GM12878 (cell line): ENCODE measurements at regions not wholly inside any gene's neighbourhood (a gene's known extent, or its start where the extent isn't known, plus 50 kb on each side); places are given as distances from the start of the nearest gene placed in this dataset.

ENCODE experiments used
- ATAC-seq: fragments of 200-7000 bp; cut with Tn5 transposase; 3 replicates; pipeline ENCODE4 v1.9.1; 2020; ENCODE audit warnings: mild to moderate bottlenecking, moderate library complexity
- BruUV-seq: library from RNA; stranded (reverse); fragments of 400-500 nt; replicated peaks from 2 replicates; lab custom pipeline; 2021; lab: Mats Ljungman, UMichigan
- CTCF ChIA-PET: fragments of 300-600 bp; sonication (Branson Sonifier 250); formaldehyde crosslinking; extraction: SDS; loops from one replicate; lab custom pipeline; 2021; ENCODE audit warnings: inconsistent platforms; lab: Yijun Ruan, JAX
- POLR2A ChIA-PET: fragments of 350-600 bp; formaldehyde crosslinking; extraction: SDS; loops from one replicate; lab custom pipeline; 2021; ENCODE audit warnings: inconsistent platforms; lab: Charles Lee
- RAD21 ChIA-PET: fragments of 300-600 bp; sonication (Branson Sonifier 250); formaldehyde crosslinking; loops from one replicate; lab custom pipeline; 2023; ENCODE audit warnings: antibody characterized with exemption; ENCODE audit not compliant: unreplicated experiment; lab: Charles Lee
- SMC1A ChIA-PET: fragments of 300-600 bp; sonication (Branson Sonifier 250); formaldehyde crosslinking; loops from one replicate; lab custom pipeline; 2023; ENCODE audit not compliant: unreplicated experiment, uncharacterized antibody; lab: Charles Lee
- DNase-seq: peaks from one replicate; pipeline ENCODE4 v3.0.0-alpha.2; 2011; ENCODE audit warnings: low read depth, low spot score
- FAIRE-seq: peaks from 3 replicates; lab custom pipeline; 2011; peaks lifted over from hg19 to GRCh38; lab: Jason Lieb, UNC
- H2AFZ ChIP-seq: 2 replicates; pipeline ENCODE4 v1.6.0; 2011; ENCODE audit warnings: low read depth, low read length, control low read depth; ENCODE audit not compliant: control insufficient read depth
- H3K27ac ChIP-seq: 2 replicates; pipeline ENCODE4 v1.5.1; 2011; ENCODE audit warnings: control low read depth; ENCODE audit not compliant: control insufficient read depth, insufficient read depth
- H3K27me3 ChIP-seq, 2 experiments: replicated peaks in 1 of 2; 2 replicates each; pipeline versions ENCODE4 v1.6.0 to v1.6.1; 2011; ENCODE audit warnings: low read length in 1 of 2; ENCODE audit not compliant: control insufficient read depth in 2 of 2, insufficient read depth in 2 of 2
- H3K36me3 ChIP-seq, 2 experiments: 2 replicates each; pipeline ENCODE4 v1.5.1; 2011; ENCODE audit warnings: low read length in 1 of 2; ENCODE audit not compliant: control insufficient read depth in 2 of 2, insufficient read depth in 2 of 2
- H3K4me1 ChIP-seq: 2 replicates; pipeline ENCODE4 v1.6.1; 2011; ENCODE audit warnings: mild to moderate bottlenecking, low read length, moderate library complexity, mixed read lengths; ENCODE audit not compliant: control insufficient read depth, insufficient read depth
- H3K4me2 ChIP-seq: 2 replicates; pipeline ENCODE4 v1.6.0; 2011; ENCODE audit warnings: control low read depth; ENCODE audit not compliant: control insufficient read depth, insufficient read depth
- H3K4me3 ChIP-seq: fragments of 200-600 bp; sonication (generic); 2 replicates; pipeline ENCODE4 v1.5.1; 2016
- H3K79me2 ChIP-seq: 2 replicates; pipeline ENCODE4 v1.6.0; 2011; ENCODE audit warnings: low read length; ENCODE audit not compliant: control insufficient read depth, insufficient read depth
- H3K9ac ChIP-seq: 2 replicates; pipeline ENCODE4 v1.8.0; 2011; ENCODE audit warnings: low read length, control low read depth, mixed read lengths; ENCODE audit not compliant: control insufficient read depth, insufficient read depth
- H3K9me3 ChIP-seq: replicated peaks from 3 replicates; pipeline ENCODE4 v1.5.1; 2011; ENCODE audit warnings: mild to moderate bottlenecking, low read length; ENCODE audit not compliant: control insufficient read depth, insufficient read depth
- H4K20me1 ChIP-seq: 2 replicates; pipeline ENCODE4 v1.6.0; 2011; ENCODE audit not compliant: control insufficient read depth, insufficient read depth
- BRCA1 ChIP-seq: IDR thresholded peaks from 2 replicates; pipeline ENCODE4 v1.6.1; 2011; ENCODE audit warnings: low read depth, low read length, improper control_type of control experiment
- CHD2 ChIP-seq: IDR thresholded peaks from 2 replicates; pipeline ENCODE4 v1.6.1; 2011; ENCODE audit warnings: low read depth, low read length, improper control_type of control experiment, borderline replicate concordance
- GATAD2B ChIP-seq: fragments of 450-650 bp; conservative IDR thresholded peaks from 2 replicates; pipeline ENCODE4 v1.6.1; 2017; ENCODE audit warnings: low read depth, mild to moderate bottlenecking, moderate library complexity
- IRF4 ChIP-seq: IDR thresholded peaks from 2 replicates; pipeline ENCODE4 v1.6.1; 2011; ENCODE audit warnings: low read depth, low read length
- JUND ChIP-seq: IDR thresholded peaks from 2 replicates; pipeline ENCODE4 v1.6.1; 2012; ENCODE audit warnings: low read depth, mild to moderate bottlenecking, low read length, improper control_type of control experiment, moderate library complexity
- LARP7 ChIP-seq: fragments of 450-650 bp; IDR thresholded peaks from 2 replicates; pipeline ENCODE4 v1.6.1; 2017; ENCODE audit warnings: mild to moderate bottlenecking
- MXI1 ChIP-seq: fragments of 150-350 bp; IDR thresholded peaks from 2 replicates; pipeline ENCODE4 v1.6.1; 2011; ENCODE audit warnings: low read depth, mild to moderate bottlenecking, inconsistent platforms, low read length, improper control_type of control experiment
- MYB ChIP-seq: fragments of 150-350 bp; IDR thresholded peaks from 2 replicates; pipeline ENCODE4 v1.6.1; 2014; ENCODE audit warnings: mild to moderate bottlenecking, low read depth, low read length, borderline replicate concordance
- PML ChIP-seq: IDR thresholded peaks from 2 replicates; pipeline ENCODE4 v1.6.1; 2012; ENCODE audit warnings: low read length, inconsistent platforms
- RAD51 ChIP-seq: fragments of 450-650 bp; IDR thresholded peaks from 2 replicates; pipeline ENCODE4 v1.6.1; 2016; ENCODE audit warnings: moderate library complexity, mild to moderate bottlenecking, inconsistent platforms
- RB1 ChIP-seq: fragments of 450-650 bp; formaldehyde crosslinking; IDR thresholded peaks from 2 replicates; pipeline ENCODE4 v1.6.1; 2017; ENCODE audit warnings: mild to moderate bottlenecking, borderline replicate concordance
- SREBF2 ChIP-seq: IDR thresholded peaks from 2 replicates; pipeline ENCODE4 v1.6.1; 2012; ENCODE audit warnings: mild to moderate bottlenecking, low read length
- TCF12 ChIP-seq: IDR thresholded peaks from 2 replicates; pipeline ENCODE4 v1.6.1; 2011; ENCODE audit warnings: low read depth, mild to moderate bottlenecking, low read length
- WGBS: methylation state at CpG from one replicate; pipeline ENCODE4 v1.1.6; 2016; ENCODE audit warnings: low lambda C conversion rate; ENCODE audit not compliant: insufficient replicate concordance, insufficient coverage; ENCODE audit errors: missing lambda C conversion rate; 5-methylcytosine and 5-hydroxymethylcytosine counted together
- in situ Hi-C: fragments of 300-500 bp; cut with MboI; formaldehyde crosslinking; loops from 9 replicates; pipeline ENCODE4 v1.14.3; 2018; ENCODE audit warnings: mixed read lengths
- intact Hi-C: fragments of 100-400 bp; cut with micrococcal nuclease; formaldehyde crosslinking; loops from one replicate; pipeline ENCODE4 v1.14.2; 2022; ENCODE audit not compliant: unreplicated experiment
- TF ChIP-seq, protein P1 (sequence below): fragments of 450-650 bp; IDR thresholded peaks from 2 replicates; pipeline ENCODE4 v1.6.1; 2016; ENCODE audit warnings: mild to moderate bottlenecking
- TF ChIP-seq, protein P2 (sequence below): IDR thresholded peaks from 2 replicates; pipeline ENCODE4 v1.6.1; 2012; ENCODE audit warnings: low read depth, low read length, improper control_type of control experiment
- TF ChIP-seq, protein P3 (sequence below): IDR thresholded peaks from 2 replicates; pipeline ENCODE4 v1.6.1; 2012; ENCODE audit warnings: low read depth, low read length, improper control_type of control experiment
- TF ChIP-seq, protein P4 (sequence below): IDR thresholded peaks from 2 replicates; pipeline ENCODE4 v1.6.1; 2011; ENCODE audit warnings: borderline replicate concordance, low read depth, mild to moderate bottlenecking, moderate library complexity, mixed read lengths, low read length; ENCODE audit not compliant: insufficient read depth; ENCODE audit errors: extremely low read length
- TF ChIP-seq, protein P5 (sequence below): fragments of 450-650 bp; formaldehyde crosslinking; IDR thresholded peaks from 2 replicates; pipeline ENCODE4 v1.4.0; 2022; ENCODE audit warnings: mild to moderate bottlenecking, moderate library complexity

DNA sequence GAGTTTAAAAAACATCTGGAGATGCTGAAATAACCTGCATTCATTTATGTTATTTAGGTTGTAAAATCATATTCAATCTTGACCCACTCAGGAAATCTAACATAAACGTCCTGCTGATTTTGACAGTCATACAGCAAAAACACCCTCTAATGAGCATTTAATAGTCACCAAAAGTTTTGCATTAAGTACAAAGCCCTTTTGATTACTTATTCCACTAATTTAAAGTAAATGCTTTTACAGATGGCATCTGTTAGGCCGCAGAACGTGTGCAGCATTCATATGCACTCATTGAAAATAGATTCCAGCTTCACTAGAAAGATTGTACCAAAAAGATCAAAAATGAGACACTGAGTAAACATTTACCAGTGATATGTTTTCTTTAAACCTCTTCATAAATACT, 1295.1 kb downstream of the EFNB2 start (continued):
- TF ChIP-seq, protein P1, sequence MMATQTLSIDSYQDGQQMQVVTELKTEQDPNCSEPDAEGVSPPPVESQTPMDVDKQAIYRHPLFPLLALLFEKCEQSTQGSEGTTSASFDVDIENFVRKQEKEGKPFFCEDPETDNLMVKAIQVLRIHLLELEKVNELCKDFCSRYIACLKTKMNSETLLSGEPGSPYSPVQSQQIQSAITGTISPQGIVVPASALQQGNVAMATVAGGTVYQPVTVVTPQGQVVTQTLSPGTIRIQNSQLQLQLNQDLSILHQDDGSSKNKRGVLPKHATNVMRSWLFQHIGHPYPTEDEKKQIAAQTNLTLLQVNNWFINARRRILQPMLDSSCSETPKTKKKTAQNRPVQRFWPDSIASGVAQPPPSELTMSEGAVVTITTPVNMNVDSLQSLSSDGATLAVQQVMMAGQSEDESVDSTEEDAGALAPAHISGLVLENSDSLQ, result no peak
- TF ChIP-seq, protein P2, sequence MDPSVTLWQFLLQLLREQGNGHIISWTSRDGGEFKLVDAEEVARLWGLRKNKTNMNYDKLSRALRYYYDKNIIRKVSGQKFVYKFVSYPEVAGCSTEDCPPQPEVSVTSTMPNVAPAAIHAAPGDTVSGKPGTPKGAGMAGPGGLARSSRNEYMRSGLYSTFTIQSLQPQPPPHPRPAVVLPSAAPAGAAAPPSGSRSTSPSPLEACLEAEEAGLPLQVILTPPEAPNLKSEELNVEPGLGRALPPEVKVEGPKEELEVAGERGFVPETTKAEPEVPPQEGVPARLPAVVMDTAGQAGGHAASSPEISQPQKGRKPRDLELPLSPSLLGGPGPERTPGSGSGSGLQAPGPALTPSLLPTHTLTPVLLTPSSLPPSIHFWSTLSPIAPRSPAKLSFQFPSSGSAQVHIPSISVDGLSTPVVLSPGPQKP, result no peak
- TF ChIP-seq SREBF2 (no peak), MXI1 (no peak), MYB (no peak)
- TF ChIP-seq, protein P3, sequence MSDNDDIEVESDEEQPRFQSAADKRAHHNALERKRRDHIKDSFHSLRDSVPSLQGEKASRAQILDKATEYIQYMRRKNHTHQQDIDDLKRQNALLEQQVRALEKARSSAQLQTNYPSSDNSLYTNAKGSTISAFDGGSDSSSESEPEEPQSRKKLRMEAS, result no peak

DNA sequence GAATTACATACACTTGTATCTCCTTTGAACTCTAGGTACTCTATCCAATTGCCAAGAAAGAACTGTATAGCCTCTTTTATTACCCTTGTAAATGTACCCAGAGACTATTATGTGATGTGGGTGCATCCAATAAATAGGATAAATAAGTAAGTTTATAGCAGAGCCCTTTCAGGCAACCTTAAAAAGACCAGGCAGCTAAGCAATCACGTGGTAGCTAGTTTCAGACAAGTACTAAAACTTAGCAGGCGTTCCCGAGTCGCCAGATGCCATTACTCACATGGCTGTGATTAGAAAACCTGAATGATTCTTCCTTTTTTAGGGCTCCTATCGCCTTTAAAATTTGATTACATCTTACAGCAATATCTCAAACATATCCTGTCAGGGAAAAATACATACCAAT, 1303.0 kb downstream of the EFNB2 start:
- in situ Hi-C loops, result no loop called here
- POLR2A ChIA-PET, result no interaction called here
- Histone ChIP-seq H4K20me1 (no peaks in the 10 kb centered on the region), H3K27ac (no peak overlapping the region), H3K4me2 (no peak overlapping the region), H3K4me1 (no peaks in the 10 kb centered on the region), H3K9me3 (no peaks in the 10 kb centered on the region), H3K79me2 (no peaks in the 10 kb centered on the region), H2AFZ (no peak overlapping the region), H3K9ac (no peak overlapping the region), H3K36me3 (no peaks in the 10 kb centered on the region), H3K4me3 (no peak overlapping the region), H3K27me3 (no peaks in the 10 kb centered on the region)
- CTCF ChIA-PET, result interaction anchor here (1.3 kb wide), 1 partner anchor 30 kb away, joined by 3 read pairs; no protein-coding TSS in a partner anchor
- FAIRE-seq, result no peak
- no peak for DNase-seq
- RAD21 ChIA-PET, result no interaction called here
- ATAC-seq, result no peak
- no TSS peak for BruUV-seq
- intact Hi-C loops, result no loop called here
- 56% methylated on average over 5 of the region's 5 CpGs for WGBS
- SMC1A ChIA-PET, result no interaction called here
- TF ChIP-seq LARP7, result no peak
- TF ChIP-seq, protein P4, sequence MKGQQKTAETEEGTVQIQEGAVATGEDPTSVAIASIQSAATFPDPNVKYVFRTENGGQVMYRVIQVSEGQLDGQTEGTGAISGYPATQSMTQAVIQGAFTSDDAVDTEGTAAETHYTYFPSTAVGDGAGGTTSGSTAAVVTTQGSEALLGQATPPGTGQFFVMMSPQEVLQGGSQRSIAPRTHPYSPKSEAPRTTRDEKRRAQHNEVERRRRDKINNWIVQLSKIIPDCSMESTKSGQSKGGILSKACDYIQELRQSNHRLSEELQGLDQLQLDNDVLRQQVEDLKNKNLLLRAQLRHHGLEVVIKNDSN, result no peak
- no peak for TF ChIP-seq BRCA1
- no peak for TF ChIP-seq JUND
- TF ChIP-seq, protein P5, sequence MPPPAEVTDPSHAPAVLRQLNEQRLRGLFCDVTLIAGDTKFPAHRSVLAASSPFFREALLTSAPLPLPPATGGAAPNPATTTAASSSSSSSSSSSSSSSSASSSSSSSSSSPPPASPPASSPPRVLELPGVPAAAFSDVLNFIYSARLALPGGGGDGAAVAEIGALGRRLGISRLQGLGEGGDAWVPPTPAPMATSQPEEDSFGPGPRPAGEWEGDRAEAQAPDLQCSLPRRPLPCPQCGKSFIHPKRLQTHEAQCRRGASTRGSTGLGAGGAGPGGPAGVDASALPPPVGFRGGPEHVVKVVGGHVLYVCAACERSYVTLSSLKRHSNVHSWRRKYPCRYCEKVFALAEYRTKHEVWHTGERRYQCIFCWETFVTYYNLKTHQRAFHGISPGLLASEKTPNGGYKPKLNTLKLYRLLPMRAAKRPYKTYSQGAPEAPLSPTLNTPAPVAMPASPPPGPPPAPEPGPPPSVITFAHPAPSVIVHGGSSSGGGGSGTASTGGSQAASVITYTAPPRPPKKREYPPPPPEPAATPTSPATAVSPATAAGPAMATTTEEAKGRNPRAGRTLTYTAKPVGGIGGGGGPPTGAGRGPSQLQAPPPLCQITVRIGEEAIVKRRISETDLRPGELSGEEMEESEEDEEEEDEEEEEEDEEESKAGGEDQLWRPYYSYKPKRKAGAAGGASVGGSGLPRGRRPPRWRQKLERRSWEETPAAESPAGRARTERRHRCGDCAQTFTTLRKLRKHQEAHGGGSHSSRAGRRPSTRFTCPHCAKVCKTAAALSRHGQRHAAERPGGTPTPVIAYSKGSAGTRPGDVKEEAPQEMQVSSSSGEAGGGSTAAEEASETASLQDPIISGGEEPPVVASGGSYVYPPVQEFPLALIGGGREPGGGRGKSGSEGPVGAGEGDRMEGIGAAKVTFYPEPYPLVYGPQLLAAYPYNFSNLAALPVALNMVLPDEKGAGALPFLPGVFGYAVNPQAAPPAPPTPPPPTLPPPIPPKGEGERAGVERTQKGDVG (CRISPR knock-in tag), result no peak
- no peak for TF ChIP-seq RB1
- no peak for TF ChIP-seq PML
- no peak for TF ChIP-seq RAD51
- no peak for TF ChIP-seq GATAD2B
- TF ChIP-seq CHD2, result no peak
- TF ChIP-seq TCF12, result no peak
- TF ChIP-seq IRF4, result no peak
